ENCODE measurements at regions not wholly inside any gene's neighbourhood (a gene's known extent, or its start where the extent isn't known, plus 50 kb on each side); places are given as distances from the start of the nearest gene placed in this dataset.

DNA sequence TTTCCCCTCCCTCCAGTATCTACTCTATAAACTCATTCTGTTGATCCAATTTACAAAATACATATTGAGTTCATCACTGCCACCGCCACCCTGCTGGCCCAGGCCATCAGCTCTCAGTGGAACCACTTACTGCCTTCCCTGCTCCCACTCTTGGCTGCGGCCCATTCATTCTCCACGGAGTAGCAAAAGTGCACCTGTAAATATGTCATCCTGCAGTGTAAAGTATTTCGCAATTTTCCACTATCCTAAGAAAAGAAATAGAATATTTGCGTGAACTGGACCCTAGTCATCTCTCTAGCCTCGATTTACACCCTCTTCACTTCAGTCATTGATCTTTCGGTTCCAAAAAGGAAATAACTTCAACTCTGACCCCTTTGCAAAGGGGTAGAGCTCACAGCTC, 258.3 kb upstream of the TFAP2D start:
- TF ChIP-seq ESRRG (CRISPR knock-in tag; IDR thresholded peaks at IDR 0.05), result no peak
- no peak for TF ChIP-seq ZNF8 (CRISPR knock-in tag; IDR thresholded peaks at IDR 0.05)
- TF ChIP-seq OSR1 (CRISPR knock-in tag; IDR thresholded peaks at IDR 0.05), result no peak
- no peak for TF ChIP-seq RARB (CRISPR knock-in tag; IDR thresholded peaks at IDR 0.05)
- no peak for TF ChIP-seq SNAI2 (CRISPR knock-in tag; IDR thresholded peaks at IDR 0.05)
- TF ChIP-seq TOX (CRISPR knock-in tag; IDR thresholded peaks at IDR 0.05; ENCODE audit: borderline replicate concordance), result no peak
- no peak for TF ChIP-seq ZNF70 (CRISPR knock-in tag; IDR thresholded peaks at IDR 0.05)
- no peak for TF ChIP-seq GLIS3 (CRISPR knock-in tag; IDR thresholded peaks at IDR 0.05)
- no peak for TF ChIP-seq ZC3H10 (CRISPR knock-in tag; IDR thresholded peaks at IDR 0.05)
- TF ChIP-seq ISL1 (CRISPR knock-in tag; IDR thresholded peaks at IDR 0.05), result no peak
- TF ChIP-seq, protein P1, sequence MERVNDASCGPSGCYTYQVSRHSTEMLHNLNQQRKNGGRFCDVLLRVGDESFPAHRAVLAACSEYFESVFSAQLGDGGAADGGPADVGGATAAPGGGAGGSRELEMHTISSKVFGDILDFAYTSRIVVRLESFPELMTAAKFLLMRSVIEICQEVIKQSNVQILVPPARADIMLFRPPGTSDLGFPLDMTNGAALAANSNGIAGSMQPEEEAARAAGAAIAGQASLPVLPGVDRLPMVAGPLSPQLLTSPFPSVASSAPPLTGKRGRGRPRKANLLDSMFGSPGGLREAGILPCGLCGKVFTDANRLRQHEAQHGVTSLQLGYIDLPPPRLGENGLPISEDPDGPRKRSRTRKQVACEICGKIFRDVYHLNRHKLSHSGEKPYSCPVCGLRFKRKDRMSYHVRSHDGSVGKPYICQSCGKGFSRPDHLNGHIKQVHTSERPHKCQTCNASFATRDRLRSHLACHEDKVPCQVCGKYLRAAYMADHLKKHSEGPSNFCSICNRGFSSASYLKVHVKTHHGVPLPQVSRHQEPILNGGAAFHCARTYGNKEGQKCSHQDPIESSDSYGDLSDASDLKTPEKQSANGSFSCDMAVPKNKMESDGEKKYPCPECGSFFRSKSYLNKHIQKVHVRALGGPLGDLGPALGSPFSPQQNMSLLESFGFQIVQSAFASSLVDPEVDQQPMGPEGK (CRISPR knock-in tag; IDR thresholded peaks at IDR 0.05; ENCODE audit: borderline replicate concordance), result no peak
- TF ChIP-seq ZFP3 (CRISPR knock-in tag; IDR thresholded peaks at IDR 0.05), result no peak
- no peak for TF ChIP-seq ARNTL (CRISPR knock-in tag; IDR thresholded peaks at IDR 0.05; ENCODE audit: borderline replicate concordance, low read depth)
- TF ChIP-seq, protein P2, sequence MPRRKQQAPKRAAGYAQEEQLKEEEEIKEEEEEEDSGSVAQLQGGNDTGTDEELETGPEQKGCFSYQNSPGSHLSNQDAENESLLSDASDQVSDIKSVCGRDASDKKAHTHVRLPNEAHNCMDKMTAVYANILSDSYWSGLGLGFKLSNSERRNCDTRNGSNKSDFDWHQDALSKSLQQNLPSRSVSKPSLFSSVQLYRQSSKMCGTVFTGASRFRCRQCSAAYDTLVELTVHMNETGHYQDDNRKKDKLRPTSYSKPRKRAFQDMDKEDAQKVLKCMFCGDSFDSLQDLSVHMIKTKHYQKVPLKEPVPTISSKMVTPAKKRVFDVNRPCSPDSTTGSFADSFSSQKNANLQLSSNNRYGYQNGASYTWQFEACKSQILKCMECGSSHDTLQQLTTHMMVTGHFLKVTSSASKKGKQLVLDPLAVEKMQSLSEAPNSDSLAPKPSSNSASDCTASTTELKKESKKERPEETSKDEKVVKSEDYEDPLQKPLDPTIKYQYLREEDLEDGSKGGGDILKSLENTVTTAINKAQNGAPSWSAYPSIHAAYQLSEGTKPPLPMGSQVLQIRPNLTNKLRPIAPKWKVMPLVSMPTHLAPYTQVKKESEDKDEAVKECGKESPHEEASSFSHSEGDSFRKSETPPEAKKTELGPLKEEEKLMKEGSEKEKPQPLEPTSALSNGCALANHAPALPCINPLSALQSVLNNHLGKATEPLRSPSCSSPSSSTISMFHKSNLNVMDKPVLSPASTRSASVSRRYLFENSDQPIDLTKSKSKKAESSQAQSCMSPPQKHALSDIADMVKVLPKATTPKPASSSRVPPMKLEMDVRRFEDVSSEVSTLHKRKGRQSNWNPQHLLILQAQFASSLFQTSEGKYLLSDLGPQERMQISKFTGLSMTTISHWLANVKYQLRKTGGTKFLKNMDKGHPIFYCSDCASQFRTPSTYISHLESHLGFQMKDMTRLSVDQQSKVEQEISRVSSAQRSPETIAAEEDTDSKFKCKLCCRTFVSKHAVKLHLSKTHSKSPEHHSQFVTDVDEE (CRISPR knock-in tag; IDR thresholded peaks at IDR 0.05), result no peak
- TF ChIP-seq, protein P3, sequence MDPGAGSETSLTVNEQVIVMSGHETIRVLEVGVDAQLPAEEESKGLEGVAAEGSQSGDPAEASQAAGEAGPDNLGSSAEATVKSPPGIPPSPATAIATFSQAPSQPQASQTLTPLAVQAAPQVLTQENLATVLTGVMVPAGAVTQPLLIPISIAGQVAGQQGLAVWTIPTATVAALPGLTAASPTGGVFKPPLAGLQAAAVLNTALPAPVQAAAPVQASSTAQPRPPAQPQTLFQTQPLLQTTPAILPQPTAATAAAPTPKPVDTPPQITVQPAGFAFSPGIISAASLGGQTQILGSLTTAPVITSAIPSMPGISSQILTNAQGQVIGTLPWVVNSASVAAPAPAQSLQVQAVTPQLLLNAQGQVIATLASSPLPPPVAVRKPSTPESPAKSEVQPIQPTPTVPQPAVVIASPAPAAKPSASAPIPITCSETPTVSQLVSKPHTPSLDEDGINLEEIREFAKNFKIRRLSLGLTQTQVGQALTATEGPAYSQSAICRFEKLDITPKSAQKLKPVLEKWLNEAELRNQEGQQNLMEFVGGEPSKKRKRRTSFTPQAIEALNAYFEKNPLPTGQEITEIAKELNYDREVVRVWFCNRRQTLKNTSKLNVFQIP (CRISPR knock-in tag; IDR thresholded peaks at IDR 0.05; ENCODE audit: borderline replicate concordance, low read depth), result no peak

DNA sequence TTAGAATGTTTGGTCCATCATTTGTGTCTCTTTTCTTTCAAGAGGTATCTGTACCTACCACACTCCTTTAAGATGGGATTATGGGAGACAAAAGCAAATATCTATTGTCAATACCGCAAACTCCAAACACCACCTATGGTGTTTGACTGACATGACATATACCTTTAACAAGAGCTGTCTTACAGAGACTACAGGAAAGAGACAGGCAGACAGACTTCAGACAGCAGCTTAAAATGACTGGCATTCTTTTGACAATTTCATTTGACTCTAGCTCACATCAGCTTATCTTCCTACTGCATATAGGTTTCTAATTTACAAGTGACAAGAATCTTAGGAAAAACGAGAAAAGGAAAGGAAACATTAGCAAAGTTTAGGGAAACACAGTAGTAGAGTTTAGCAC, 256.0 kb upstream of the TFAP2D start:
- TF ChIP-seq ZNF8 (CRISPR knock-in tag; IDR thresholded peaks at IDR 0.05), result no peak
- no peak for TF ChIP-seq SNAI2 (CRISPR knock-in tag; IDR thresholded peaks at IDR 0.05)
- TF ChIP-seq, protein P1 (CRISPR knock-in tag; IDR thresholded peaks at IDR 0.05; ENCODE audit: borderline replicate concordance), result no peak
- no peak for ATAC-seq

More for the DNA sequence above, 258.3 kb upstream of the TFAP2D start:
- ATAC-seq, result no peak

DNA sequence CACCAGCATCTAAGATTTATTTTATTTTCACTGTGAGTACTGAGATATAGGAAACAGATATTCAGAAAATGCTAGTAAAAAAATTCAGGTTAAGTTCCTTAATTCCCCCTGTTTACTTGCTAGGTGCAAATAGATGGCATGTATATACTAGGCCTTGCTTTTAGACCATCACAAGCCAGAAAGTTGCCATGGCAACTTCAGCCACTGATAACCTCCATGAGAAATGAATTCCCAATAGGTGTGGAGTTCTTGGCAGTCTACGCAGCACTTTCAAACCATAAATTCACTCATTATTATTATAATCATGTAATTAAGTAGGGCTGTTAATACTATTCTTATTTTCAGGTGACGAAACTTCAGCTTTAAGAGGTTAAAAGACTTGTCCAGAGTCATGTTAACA, 251.6 kb upstream of the TFAP2D start:
- TF ChIP-seq BACH2 (CRISPR knock-in tag; IDR thresholded peaks at IDR 0.05; ENCODE audit: borderline replicate concordance) (no peak), PPARA (CRISPR knock-in tag; IDR thresholded peaks at IDR 0.05; ENCODE audit: borderline replicate concordance) (no peak)
- TF ChIP-seq, protein P4, sequence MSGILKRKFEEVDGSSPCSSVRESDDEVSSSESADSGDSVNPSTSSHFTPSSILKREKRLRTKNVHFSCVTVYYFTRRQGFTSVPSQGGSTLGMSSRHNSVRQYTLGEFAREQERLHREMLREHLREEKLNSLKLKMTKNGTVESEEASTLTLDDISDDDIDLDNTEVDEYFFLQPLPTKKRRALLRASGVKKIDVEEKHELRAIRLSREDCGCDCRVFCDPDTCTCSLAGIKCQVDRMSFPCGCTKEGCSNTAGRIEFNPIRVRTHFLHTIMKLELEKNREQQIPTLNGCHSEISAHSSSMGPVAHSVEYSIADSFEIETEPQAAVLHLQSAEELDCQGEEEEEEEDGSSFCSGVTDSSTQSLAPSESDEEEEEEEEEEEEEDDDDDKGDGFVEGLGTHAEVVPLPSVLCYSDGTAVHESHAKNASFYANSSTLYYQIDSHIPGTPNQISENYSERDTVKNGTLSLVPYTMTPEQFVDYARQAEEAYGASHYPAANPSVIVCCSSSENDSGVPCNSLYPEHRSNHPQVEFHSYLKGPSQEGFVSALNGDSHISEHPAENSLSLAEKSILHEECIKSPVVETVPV (CRISPR knock-in tag; IDR thresholded peaks at IDR 0.05), result no peak
- ATAC-seq, result no peak

DNA sequence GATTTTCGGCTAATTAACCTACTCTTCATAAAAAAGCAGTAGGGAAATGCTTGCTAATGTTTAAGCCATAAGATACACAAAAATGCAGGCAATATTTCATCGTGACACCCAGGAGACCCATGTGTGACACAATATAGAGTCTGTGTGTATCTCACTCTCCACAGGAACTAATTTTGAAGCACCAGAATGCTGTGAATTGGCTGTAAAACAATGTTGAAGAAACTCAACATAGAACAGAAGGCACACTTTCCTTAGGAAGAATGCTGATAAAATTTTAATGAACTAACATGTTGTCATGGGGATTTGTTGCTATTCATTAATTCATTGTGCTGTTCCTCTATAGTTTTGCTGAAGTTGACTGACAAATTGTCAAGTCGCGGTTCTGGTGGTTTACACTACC, 249.4 kb upstream of the TFAP2D start:
- no peak for TF ChIP-seq ZFP3 (CRISPR knock-in tag; IDR thresholded peaks at IDR 0.05)
- TF ChIP-seq ZC3H10 (CRISPR knock-in tag; IDR thresholded peaks at IDR 0.05), result no peak
- no peak for TF ChIP-seq GLIS3 (CRISPR knock-in tag; IDR thresholded peaks at IDR 0.05)
- TF ChIP-seq TOX (CRISPR knock-in tag; IDR thresholded peaks at IDR 0.05; ENCODE audit: borderline replicate concordance), result no peak
- TF ChIP-seq, protein P3 (CRISPR knock-in tag; IDR thresholded peaks at IDR 0.05; ENCODE audit: borderline replicate concordance, low read depth), result no peak
- no peak for TF ChIP-seq PPARA (CRISPR knock-in tag; IDR thresholded peaks at IDR 0.05; ENCODE audit: borderline replicate concordance)
- TF ChIP-seq OSR1 (CRISPR knock-in tag; IDR thresholded peaks at IDR 0.05), result no peak
- TF ChIP-seq ESRRG (CRISPR knock-in tag; IDR thresholded peaks at IDR 0.05), result no peak
- ATAC-seq, result no peak

Data from SK-N-SH treated with all-trans-retinoic acid at 6 μM for 48 hours (cell line).